CD4-positive, alpha-beta T cell treated with Interleukin-15 for 1 hour (primary cell): ENCODE measurements at regions not wholly inside any gene's neighbourhood (a gene's known extent, or its start where the extent isn't known, plus 50 kb on each side); places are given as distances from the start of the nearest gene placed in this dataset.

ENCODE experiments used
- DNase-seq: peaks from one replicate; pipeline ENCODE4 v3.0.0-alpha.2; 2020

GRCh38 chr12:24500831-24501230, 448.1 kb downstream of the BCAT1 start:
- no peak for DNase-seq

DNA sequence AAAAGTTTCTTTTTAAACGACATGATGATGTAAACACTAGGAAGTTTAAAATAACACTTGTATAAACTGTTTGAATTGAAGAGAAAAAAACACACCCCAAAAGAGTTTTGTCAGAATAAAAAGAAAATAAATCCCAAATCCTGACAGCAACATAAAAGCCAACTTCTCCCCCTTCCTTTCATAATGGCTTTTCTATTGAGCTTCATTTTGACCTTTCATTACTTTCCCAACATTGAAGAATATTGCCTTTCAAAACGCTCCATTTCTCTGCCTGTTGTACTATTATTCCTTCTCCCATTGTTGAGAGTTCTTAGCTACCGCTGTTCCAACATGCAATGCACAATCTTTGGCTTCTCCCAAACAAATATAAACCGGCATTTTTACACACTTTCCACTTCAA, 448.5 kb downstream of the BCAT1 start:
- no peak for DNase-seq

DNA sequence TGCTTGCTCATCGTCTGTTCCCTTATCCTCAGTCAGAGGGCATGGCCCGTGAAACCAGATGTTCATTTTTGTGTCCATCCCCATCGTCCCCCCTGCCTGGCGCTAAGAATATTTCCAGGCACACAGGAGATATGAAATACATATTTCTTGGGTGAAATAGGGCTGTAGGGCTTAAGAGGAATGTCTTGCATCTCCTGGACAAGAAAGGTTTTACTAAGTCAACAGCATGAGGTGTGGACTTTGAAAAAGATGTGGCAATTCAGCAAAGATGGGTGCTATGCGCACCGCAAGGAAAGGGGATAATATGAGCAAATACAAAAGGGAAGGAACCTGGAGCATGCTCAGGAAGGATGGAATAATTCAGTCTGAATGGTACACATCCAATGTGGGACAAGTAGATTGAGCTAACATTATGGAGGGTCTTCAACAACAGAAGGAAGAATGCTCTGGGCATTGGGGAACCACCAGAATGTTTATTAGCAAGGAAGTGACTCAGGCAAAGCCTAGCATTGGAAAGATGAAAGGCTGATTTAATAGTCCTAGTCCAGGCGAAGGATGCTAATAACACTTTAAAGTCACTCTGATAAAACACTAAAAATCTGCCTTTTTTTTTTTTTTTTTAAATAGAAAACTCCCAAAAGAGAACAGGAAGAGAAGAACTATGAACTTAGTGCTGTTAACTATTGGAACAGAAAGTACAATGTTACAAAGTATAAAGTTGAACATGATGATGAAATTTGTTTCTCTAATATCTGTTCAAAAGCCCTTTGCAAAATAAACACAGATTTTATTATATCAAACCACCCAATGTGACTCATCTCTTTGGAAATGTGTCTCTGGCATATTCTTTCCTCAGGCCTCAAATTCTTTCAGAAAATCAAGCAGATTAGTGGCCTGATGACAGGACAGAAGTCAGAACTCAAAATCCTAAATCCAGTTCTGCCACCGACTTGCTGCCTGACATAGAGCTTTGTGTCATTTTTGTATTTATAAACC, 449.5 kb downstream of the BCAT1 start:
- no peak for DNase-seq

GRCh38 chr12:24496755-24497154, 452.1 kb downstream of the BCAT1 start:
- DNase-seq, result no peak

DNA sequence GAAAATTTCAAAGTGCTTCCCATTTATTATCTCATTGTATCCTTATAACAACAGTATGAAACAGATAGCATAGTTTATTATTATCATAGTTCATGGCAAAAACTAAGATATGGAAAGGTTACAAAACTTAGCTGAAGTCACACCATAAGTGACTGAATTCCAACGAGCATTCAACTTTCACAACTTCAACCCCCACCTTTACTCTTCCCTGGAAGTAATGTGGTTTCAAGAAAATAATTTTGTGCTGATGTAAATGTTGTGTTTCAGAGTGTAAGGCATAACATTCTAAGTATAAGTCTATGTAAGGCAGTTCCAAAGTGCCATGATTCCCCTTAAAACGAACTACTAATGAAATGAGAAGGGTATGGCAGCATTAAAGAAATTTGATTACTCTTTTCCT, 454.5 kb downstream of the BCAT1 start:
- no peak for DNase-seq

DNA sequence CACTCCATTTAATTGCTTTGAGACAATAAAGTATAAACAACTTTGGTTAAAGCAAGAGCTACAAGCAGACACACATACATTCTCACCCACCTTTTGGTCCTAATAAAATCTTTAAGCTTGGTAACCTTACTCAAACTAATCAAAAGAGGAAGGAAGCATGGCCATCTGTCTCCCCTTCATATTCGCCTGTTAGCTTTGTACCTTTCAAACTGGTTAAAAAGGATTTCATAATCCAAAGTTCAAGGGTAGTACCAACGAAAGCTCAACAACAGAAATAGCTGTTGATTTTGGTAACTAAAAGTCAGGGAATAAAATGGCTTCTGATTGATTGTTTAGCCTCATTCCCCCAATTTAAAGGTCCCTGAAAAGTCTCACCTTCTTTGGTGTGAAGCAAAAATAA, 456.9 kb downstream of the BCAT1 start:
- no peak for DNase-seq

DNA sequence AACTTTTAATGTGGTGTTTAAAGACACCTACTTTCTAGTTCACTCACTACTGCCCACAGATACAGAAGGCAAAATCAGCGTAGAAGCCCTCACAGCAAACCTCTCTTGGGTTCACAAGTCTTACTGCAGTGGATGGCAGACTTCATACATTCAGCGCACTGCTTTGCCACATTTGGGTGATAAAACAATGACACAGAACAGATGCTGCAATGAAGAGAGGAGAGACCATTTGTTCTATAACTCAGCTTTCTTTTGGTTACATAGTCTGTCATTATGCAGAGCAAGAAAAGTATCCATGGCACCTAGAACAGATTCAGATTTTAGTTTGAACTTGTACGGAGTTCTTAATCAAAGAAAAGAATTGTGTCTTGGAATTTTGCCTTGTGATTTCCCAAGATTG, 459.0 kb downstream of the BCAT1 start:
- DNase-seq, result no peak

DNA sequence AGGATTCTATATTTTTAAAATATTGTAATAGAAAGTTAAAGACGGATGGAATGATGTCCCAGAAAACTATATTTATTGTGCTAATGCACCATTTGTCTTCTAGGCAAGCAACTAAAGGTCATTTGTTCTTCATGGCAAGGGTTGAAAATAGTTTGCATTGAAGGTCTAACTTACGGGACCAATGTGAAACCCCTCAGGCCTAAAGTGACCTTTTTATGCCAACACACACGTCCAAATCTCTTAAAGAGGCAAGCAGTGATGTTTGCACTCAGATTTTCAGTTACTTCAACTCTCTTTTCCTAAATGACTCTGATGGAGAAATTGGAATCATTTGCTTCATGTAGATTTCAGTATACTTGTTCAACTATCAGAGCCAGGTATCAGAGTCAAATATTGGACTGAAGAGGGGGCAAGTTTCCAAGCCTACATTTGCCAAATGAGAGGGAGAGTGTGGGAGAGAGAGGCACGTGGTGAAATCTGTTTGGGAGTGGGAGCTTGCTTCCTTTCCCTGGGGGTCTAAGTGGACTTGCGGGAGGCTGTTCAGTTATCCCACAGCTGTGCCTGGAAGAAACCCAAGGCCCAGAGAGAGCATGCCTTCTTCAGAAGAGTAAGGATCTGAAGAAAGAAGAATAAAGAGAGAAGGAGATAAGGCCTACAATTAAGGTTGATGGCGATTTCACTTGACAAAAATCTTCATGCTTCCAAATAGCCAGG, 459.8 kb downstream of the BCAT1 start:
- no peak for DNase-seq

DNA sequence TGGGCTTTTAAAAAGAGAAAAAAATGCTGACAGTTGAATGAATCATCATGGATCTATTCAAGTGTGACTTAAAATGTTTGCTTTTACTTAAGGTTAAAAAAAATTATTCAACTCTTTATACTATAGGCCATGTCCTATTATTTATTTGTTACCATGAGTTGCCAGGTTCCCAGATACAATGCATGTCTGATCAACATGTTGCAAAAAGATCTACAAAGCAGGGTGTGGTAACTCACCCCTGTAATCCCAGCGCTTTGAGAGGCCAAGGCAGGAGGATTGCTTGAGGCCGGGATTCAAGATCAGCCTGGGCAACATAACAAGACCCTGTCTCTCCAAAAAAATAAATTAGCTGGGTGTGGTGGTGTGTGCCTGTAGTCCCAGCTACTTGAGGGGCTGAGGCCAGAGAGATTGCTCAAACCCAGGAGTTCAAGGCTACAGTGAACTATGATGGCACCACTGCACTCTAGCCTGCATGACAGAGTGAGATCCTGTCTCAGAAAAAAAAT, 460.8 kb downstream of the BCAT1 start:
- DNase-seq, result no peak

DNA sequence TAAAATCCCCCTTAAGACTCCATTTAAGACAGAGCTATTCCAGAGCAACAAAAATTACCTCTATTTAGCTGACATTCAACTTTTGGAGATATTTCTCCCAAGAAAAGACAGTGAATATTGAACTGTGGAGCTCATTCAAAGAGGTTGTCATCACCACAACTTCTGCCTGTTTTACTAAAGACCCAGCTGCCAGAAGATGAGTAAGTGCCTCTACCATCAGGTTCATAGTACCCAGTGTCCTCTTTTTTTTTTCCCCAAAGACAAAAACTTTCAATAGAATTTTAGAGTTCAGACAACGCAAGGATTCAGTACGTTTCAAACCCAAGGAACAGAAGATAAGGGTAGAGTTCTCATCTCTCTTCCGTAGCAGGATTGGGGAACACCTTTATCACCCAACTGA, 461.3 kb downstream of the BCAT1 start:
- no peak for DNase-seq

DNA sequence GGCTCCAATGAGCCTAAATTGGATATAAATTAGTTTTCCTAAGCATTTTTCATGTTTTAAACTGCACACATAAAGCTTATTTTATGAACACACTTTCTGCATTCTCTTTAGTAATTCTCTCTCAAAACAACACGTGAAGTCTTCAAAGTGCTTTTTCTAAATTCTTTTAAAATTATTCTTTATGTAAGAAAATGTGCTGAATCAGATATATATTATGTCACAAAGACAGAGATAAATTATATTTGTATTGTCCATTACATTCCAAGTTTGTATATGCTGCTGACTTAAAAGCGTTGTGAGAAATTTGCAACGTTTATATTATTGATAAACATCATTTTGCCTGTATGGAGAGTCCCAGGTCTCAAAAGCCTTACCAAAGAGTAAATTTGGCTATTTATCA, 465.2 kb downstream of the BCAT1 start:
- no peak for DNase-seq

DNA sequence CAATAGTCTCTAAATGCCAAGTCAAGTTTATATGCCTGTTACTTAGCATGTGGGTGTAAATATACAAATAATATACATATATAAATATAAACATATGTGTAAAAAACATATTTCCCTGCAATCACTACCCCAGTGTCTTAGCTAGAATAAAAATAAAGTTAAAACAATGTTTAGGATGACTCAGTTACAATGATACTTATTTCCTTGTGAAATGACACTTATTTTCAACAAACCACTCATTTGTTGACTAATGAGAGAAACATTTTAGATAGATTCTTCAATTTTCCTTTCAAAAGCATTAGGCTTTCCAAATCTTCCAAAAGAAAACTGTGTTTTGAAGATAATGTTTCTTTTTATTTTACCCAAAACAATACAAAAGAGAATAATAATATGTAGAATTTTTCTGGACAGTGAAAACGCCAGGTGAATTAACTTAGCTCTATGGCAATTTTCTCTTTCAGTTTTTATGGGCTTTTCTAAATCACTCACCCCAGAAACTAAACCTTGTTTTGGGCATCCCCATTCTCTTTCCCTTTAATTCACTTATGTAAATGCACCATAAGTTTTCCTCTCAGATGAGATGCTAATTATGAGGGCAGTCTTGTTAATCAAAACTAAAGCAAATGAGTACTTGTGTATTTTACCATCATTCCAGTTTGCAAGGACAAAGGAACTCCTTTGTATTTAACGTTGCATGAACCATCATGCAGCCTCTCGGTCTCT, 465.9 kb downstream of the BCAT1 start:
- no peak for DNase-seq

GRCh38 chr12:24482044-24482443, 466.9 kb downstream of the BCAT1 start:
- DNase-seq, result no peak

- DNase-seq, result no peak
Measured at GRCh38 chr12:24480766-24481449, 468.0 kb downstream of the BCAT1 start.

GRCh38 chr12:24479131-24479530, 469.8 kb downstream of the BCAT1 start:
- DNase-seq, result no peak

DNA sequence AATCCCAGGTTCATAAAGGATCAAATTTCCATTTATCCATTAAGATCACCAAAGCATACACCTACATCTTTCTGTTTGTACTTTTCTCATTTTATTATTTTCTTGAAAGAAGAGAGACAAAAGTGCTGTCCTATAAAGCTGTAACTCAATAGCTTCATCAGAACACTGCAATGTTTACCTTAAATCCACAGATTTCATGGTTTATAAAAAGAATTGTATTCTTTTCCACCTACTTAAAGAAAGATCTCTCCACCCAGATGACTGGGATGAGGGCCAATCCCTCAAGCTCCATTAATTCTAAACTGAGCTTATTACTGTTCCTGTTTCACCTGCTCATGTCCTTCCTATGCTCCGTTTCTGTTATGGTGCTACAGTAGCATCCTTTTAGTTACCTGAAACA, 470.6 kb downstream of the BCAT1 start:
- no peak for DNase-seq

DNA sequence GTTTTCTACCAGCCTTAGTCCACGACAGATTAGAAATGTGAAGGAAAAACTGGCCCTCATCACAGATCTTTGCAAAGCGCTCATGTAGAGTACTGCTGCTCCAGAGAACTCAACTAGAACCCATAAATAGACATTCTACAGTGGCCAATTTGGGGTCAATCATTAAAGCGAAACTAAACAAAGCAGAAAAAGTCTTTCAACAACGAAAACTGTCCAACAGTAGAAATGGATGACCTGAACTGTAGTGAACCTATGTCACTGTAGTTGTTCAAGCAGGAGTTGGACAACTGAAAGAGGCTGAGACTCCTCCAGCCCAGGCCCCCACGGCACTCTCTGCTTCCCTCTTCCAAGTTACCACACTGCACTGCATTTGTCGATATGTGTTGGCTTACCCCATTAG, 472.6 kb downstream of the BCAT1 start:
- DNase-seq, result no peak

GRCh38 chr12:24475337-24475736, 473.6 kb downstream of the BCAT1 start:
- DNase-seq, result no peak

DNA sequence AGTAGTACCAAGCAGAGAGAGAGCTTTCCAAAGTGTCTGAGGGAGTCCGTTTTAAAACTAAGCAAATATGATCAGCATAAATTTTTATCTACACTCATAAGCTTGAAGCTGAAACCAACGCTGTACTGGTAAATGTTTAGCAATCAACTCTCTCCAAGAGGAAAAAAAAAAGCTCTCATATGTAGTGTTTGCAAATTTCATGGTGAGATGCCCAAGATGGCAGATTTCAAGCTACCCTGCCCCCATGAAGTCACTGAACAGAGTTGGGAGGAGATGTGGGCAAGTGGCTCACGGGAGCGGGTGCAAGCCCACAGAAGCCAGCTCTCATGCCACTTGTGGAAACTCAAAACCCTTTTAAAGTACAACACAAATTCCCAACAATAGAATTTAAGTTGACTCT, 475.8 kb downstream of the BCAT1 start:
- no peak for DNase-seq

GRCh38 chr12:24470050-24470449, 478.9 kb downstream of the BCAT1 start:
- no peak for DNase-seq

DNA sequence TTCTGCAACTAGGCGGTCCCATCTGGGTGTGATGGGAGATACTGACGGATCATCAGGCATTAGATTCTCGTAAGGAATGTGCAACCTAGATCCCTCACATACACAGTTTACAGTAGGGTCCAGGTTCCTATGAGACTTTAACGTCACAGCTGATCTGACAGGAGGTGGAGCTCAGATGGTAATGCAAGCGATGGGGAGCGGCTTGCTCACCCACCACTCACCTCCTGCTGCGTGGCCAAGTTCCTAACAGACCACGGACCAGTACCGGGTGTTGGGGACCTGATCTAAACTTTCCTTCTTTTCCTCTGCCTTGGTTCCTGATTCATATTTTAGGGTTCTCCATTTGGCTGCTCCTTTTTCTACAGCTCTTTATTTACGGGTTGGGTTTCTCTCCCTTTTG, 479.8 kb downstream of the BCAT1 start:
- no peak for DNase-seq

DNA sequence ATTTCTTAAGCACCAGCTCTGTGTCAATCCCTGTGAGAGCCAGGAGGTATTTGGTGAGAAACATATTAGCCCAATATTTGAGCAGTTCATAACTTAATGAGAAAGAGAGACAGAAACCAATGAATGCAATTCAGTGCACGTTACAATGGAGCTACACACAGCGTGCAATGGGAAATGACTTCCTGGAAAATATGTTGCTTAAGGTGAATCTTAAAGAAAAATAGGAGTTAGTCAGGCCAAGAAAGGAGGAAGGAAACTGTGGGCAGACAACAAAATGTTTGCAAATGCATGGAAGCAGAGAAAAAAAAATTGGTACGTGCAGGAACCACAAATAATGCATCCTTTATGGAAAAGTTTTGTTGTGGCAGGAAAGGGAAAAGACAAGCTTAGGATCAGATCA, 481.7 kb downstream of the BCAT1 start:
- no peak for DNase-seq

GRCh38 chr12:24463375-24463774, 485.5 kb downstream of the BCAT1 start:
- no peak for DNase-seq
